Neuron (in vitro differentiated cells): ENCODE measurements at regions not wholly inside any gene's neighbourhood (a gene's known extent, or its start where the extent isn't known, plus 50 kb on each side); places are given as distances from the start of the nearest gene placed in this dataset.

Experiments
- H2AFZ ChIP-seq: one replicate; pipeline ENCODE4 v1.6.1; 2013; ENCODE audit warnings: low read depth, mild to moderate bottlenecking, inconsistent platforms, low read length, moderate library complexity
- H3K27me3 ChIP-seq: one replicate; pipeline ENCODE4 v1.6.1; 2013; ENCODE audit warnings: low read length; ENCODE audit not compliant: insufficient read depth
- H3K36me3 ChIP-seq: one replicate; pipeline ENCODE4 v1.6.1; 2013; ENCODE audit warnings: low read length; ENCODE audit not compliant: insufficient read depth
- H3K4me1 ChIP-seq: one replicate; pipeline ENCODE4 v1.6.1; 2013; ENCODE audit warnings: low read length; ENCODE audit not compliant: insufficient read depth
- H3K4me3 ChIP-seq: 2 replicates; pipeline ENCODE4 v1.5.1; 2013; ENCODE audit warnings: mild to moderate bottlenecking, low read length, moderate library complexity
- H3K9me3 ChIP-seq: one replicate; pipeline ENCODE4 v1.6.1; 2013; ENCODE audit warnings: low read length

DNA sequence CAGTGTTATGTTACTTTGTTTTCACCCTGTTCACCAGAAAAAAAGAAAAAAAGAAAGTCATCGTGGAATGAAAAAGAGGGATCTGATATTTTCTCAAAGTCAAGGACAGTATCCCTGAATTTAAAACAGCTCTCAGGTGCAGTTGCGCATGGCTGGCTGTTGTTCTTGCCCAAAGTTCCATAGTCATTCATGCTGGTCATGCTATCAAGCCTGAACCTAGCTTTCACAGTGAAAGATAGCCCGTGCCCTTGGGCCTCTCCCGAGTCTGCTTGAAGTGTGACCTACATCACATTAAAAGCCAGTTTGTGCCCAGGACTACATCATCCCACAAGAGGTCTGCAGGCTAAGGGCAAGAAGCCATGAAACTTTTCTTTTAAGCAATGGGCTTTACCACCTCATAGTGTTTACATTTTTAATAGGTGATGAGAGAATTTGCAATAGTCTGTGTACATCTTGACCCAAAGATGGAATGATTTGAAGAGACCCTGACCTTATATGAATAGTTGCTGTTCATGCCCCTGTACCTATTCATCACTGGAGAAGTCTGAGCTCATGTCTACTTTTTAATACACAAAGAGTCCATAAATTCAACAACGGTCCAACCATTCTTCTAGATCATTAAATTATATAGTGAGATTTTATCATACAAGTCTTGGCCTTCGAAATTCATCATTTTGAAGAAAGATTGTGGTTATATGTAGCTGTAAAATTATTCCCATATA lies 522.5 kb upstream of the MCTP2 start:
- Histone ChIP-seq H3K4me1 (no peaks in the 10 kb centered on the region), H3K4me3 (no peak overlapping the region), H2AFZ (no peak overlapping the region), H3K36me3 (no peaks in the 10 kb centered on the region), H3K27me3 (no peaks in the 10 kb centered on the region), H3K9me3 (peaks cover 4% of the 10 kb centered on the region)

DNA sequence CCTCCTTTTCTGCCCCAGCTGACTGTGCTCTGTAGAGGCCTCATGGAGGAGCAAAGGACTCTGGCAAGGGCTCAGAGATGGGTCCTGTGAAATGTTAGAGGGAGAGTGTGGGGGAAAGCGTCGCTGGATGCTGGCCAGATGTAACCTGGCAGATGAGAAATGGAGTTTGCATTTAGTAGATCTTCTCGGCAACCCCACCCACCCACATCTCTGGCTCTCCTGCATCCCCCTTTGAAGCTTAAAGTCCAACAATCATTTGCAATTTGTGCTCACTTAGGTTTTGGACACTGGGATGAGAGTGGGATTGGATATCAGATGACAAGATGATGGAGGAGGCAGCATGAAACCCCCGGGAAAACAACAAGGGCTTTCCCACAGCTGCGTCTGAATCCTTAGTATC lies 523.6 kb upstream of the MCTP2 start:
- H3K36me3 ChIP-seq: no peaks in the 10 kb centered on the region
- H2AFZ ChIP-seq: no peak overlapping the region
- peaks cover 6% of the 10 kb centered on the region for H3K9me3 ChIP-seq
- no peak overlapping the region for H3K4me3 ChIP-seq
- no peaks in the 10 kb centered on the region for H3K27me3 ChIP-seq
- no peaks in the 10 kb centered on the region for H3K4me1 ChIP-seq

DNA sequence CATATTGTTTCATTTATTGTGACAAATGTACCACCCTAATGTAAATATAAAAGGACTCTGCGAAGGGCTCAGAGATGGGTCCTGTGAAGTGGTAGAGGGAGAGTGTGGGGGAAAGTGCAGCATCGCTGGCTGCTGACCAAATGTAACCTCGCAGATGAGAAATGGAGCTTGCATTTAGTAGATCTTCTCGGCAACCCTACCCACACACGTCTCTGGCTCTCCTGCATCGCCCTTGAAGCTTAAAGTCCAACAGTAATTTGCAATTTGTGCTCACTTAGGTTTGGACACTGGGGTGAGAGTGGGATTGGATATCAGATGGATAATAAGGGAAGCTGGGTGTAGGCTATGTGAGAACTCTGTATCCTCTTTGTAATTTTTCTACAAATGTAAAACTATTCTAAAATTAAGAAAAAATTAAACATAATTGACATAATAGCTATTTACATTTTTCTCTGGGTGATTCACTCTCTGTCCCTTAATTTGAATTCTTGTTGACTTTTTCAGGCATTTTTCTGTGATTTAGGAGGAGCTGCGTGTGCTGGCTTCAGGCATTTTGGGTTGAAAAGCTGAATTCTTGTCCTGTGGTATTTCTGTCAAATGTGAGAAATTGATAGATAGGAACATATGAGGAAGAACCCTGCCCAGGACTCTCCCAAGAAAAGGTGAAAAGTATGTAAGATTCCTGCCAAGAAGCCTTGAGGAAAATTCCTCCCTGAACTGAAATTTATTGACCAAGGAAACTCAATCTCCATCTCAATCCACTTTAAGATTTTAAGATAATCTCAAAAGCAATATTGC lies 524.7 kb upstream of the MCTP2 start:
- no peak overlapping the region for H3K4me3 ChIP-seq
- H3K9me3 ChIP-seq: peaks cover 5% of the 10 kb centered on the region
- no peaks in the 10 kb centered on the region for H3K4me1 ChIP-seq
- H2AFZ ChIP-seq: no peak overlapping the region
- H3K36me3 ChIP-seq: no peaks in the 10 kb centered on the region
- no peaks in the 10 kb centered on the region for H3K27me3 ChIP-seq

DNA sequence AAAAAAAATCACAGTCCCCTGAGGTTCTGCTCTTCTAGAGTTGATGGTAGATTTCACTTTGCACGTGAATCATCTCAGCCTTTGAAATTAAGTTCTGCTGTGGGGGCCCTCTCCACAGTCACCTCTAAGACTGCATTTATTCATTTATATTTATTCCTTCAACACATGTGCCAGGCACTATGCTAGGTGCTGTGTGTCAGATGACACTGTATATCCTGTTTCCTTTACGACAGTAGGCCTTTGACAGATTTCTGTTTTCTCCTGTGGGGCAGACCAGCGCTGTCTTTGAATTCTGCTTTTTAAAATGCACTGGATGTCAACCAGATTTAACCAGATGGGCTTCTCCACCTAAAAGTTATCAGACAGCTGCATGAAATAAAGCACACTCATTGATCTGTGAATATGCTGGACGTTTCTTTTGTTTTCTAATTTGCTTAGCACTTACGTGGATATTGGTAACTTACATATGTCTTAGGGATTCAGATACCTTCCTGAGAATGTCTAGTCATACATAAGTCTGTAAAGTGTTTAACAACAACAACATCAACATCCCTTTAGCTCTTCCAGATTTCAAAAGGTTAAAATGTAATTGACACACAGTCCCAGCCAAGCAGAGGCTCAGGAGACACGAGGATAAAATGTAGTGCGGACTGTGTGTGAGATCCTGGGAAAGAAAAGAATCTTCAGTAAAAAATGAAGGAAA lies 525.5 kb upstream of the MCTP2 start:
- Histone ChIP-seq H3K36me3 (no peaks in the 10 kb centered on the region), H3K27me3 (no peaks in the 10 kb centered on the region), H3K4me1 (no peaks in the 10 kb centered on the region), H2AFZ (no peak overlapping the region), H3K4me3 (no peak overlapping the region), H3K9me3 (peaks cover 4% of the 10 kb centered on the region)

- H3K36me3 ChIP-seq: no peaks in the 10 kb centered on the region
- no peak overlapping the region for H3K4me3 ChIP-seq
- H3K27me3 ChIP-seq: no peaks in the 10 kb centered on the region
- no peak overlapping the region for H2AFZ ChIP-seq
- peaks cover 4% of the 10 kb centered on the region for H3K9me3 ChIP-seq
- H3K4me1 ChIP-seq: no peaks in the 10 kb centered on the region
Observed at GRCh38 chr15:93703092-93703739, 528.1 kb upstream of the MCTP2 start.

- Histone ChIP-seq H3K36me3 (no peaks in the 10 kb centered on the region), H3K27me3 (no peaks in the 10 kb centered on the region), H2AFZ (no peak overlapping the region), H3K9me3 (peaks cover 9% of the 10 kb centered on the region), H3K4me3 (no peak overlapping the region), H3K4me1 (no peaks in the 10 kb centered on the region)
Observed at GRCh38 chr15:93700051-93700450, 531.3 kb upstream of the MCTP2 start.

GRCh38 chr15:93694033-93694432 lies 537.3 kb upstream of the MCTP2 start:
- Histone ChIP-seq H3K9me3 (peaks cover 9% of the 10 kb centered on the region), H3K36me3 (no peaks in the 10 kb centered on the region), H3K27me3 (no peaks in the 10 kb centered on the region), H3K4me3 (no peak overlapping the region), H3K4me1 (peaks cover 2% of the 10 kb centered on the region), H2AFZ (no peak overlapping the region)

DNA sequence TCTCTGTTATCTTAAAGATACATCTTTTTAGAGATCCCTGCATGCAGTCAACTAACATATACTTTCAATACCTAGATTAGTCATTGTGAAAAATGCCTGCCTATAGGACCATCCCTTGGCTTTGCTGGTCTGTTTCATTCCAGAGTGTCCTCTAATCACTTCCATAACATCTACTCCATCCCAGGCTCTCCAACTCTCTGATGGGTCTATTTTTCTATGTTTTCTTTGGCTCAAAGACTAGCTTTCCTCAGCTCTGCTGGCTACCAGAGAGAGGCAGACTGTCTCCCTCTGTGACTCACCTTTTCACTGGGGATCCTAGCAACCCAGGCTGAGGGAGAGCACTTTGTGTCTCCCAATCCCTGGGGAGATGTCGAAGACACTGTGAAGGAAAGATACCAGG lies 547.7 kb upstream of the MCTP2 start:
- Histone ChIP-seq H3K4me1 (no peaks in the 10 kb centered on the region), H3K4me3 (no peak overlapping the region), H3K36me3 (no peaks in the 10 kb centered on the region), H2AFZ (no peak overlapping the region), H3K27me3 (no peaks in the 10 kb centered on the region), H3K9me3 (peaks cover 17% of the 10 kb centered on the region)

DNA sequence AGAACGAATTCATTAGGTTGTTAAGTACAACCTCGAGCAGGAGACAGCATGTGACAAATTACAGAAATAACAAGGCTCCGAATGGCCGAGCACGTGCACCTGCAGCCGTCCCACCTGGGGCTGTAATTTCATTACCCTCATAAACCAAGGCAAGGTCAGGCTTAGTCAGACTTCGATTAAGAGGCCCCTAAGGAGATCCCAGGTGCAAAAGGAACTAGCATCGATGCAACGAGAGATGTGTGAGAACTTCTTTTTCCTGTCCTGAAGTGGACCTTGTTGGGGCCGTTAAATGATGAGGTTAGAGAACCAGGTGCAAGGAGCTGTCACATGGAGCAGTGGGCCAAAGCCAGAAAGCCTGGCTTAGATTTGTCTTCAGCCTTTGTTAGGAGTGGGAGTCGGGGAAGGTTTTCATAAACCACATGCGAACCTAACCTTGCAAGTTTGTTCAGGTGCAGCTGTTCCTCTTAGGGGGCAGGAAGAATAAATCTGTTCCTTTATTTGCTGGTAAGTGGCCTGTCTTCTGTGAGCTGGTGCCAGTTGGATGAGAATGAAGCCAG lies 559.9 kb upstream of the MCTP2 start:
- Histone ChIP-seq H3K4me3 (no peak overlapping the region), H3K9me3 (peaks cover 4% of the 10 kb centered on the region), H2AFZ (no peak overlapping the region), H3K36me3 (no peaks in the 10 kb centered on the region), H3K4me1 (peaks cover 2% of the 10 kb centered on the region), H3K27me3 (no peaks in the 10 kb centered on the region)

DNA sequence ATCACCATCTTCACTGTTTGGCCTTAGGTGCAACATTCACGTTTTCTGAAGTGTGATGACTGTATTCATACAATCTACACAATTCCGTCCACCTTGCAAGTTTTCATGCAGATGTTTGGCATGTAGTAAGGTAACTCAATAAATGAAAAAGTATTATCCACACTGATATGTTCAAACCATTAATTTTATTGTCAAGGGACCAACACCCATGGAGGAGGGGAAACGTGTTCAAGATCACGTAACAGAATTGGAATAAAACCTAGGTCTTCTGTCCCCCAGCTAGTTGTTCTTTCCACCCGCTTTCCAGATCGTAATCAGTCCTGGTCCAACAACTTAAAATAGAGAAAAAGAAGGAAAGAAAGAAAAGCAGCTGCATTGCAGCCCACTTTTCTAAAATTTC lies 560.4 kb upstream of the MCTP2 start:
- Histone ChIP-seq H3K4me3 (no peak overlapping the region), H3K9me3 (peaks cover 4% of the 10 kb centered on the region), H3K4me1 (peaks cover 2% of the 10 kb centered on the region), H3K27me3 (no peaks in the 10 kb centered on the region), H3K36me3 (no peaks in the 10 kb centered on the region), H2AFZ (no peak overlapping the region)

GRCh38 chr15:93664213-93664956 lies 567.0 kb upstream of the MCTP2 start:
- no peaks in the 10 kb centered on the region for H3K9me3 ChIP-seq
- H3K4me1 ChIP-seq: peaks cover 41% of the 10 kb centered on the region
- H3K4me3 ChIP-seq: no peak overlapping the region
- no peaks in the 10 kb centered on the region for H3K27me3 ChIP-seq
- no peaks in the 10 kb centered on the region for H3K36me3 ChIP-seq
- H2AFZ ChIP-seq: no peak overlapping the region

GRCh38 chr15:93662162-93662885 lies 569.0 kb upstream of the MCTP2 start:
- no peak overlapping the region for H3K4me3 ChIP-seq
- H3K4me1 ChIP-seq: peaks cover 41% of the 10 kb centered on the region
- H2AFZ ChIP-seq: no peak overlapping the region
- H3K36me3 ChIP-seq: no peaks in the 10 kb centered on the region
- H3K27me3 ChIP-seq: no peaks in the 10 kb centered on the region
- H3K9me3 ChIP-seq: no peaks in the 10 kb centered on the region
